IgD-negative memory B cell (primary cell): ENCODE measurements at regions not wholly inside any gene's neighbourhood (a gene's known extent, or its start where the extent isn't known, plus 50 kb on each side); places are given as distances from the start of the nearest gene placed in this dataset.
A peak's percentile ranks its signal among the peaks of the same experiment; 100 is the strongest.

Experiments used
- H3K27ac Mint-ChIP-seq, 3 donors: one replicate each; pipeline ENCODE4 v1.8.0; 2020 to 2022; ENCODE audit warnings: mild to moderate bottlenecking in 3 of 3, mixed read lengths in 3 of 3, moderate library complexity in 1 of 3
- H3K27me3 Mint-ChIP-seq: one replicate; pipeline ENCODE4 v1.8.0; 2021; ENCODE audit warnings: mixed read lengths
- H3K36me3 Mint-ChIP-seq: one replicate; pipeline ENCODE4 v1.8.0; 2020; ENCODE audit warnings: mild to moderate bottlenecking, mixed read lengths
- H3K4me1 Mint-ChIP-seq, 3 donors: one replicate each; pipeline ENCODE4 v1.8.0; 2020 to 2022; ENCODE audit warnings: mixed read lengths in 3 of 3, mild to moderate bottlenecking in 1 of 3
- H3K4me3 Mint-ChIP-seq, 4 donors: one replicate each; pipeline ENCODE4 v1.8.0; 2020 to 2022; ENCODE audit warnings: mild to moderate bottlenecking in 4 of 4, mixed read lengths in 4 of 4, moderate library complexity in 3 of 4
- H3K9me3 Mint-ChIP-seq, 3 donors: one replicate each; pipeline ENCODE4 v1.8.0; 2020 to 2021; ENCODE audit warnings: mixed read lengths in 3 of 3, mild to moderate bottlenecking in 1 of 3

- H3K36me3 Mint-ChIP-seq: no peaks in the 10 kb centered on the region
- H3K4me3 Mint-ChIP-seq: no peak overlapping the region
- H3K4me1 Mint-ChIP-seq: no peaks in the 10 kb centered on the region
- H3K27ac Mint-ChIP-seq: no peak overlapping the region
- H3K9me3 Mint-ChIP-seq: peaks cover 0 to 4% (median 0%) of the 10 kb centered on the region in 3 donors
- H3K27me3 Mint-ChIP-seq: peaks cover 6% of the 10 kb centered on the region
These were observed 74.6 kb upstream of the CD93 start for GRCh38 chr20:23160536-23161243.

GRCh38 chr20:23159947-23160318, 73.8 kb upstream of the CD93 start:
- Mint-ChIP-seq H3K4me1 (no peaks in the 10 kb centered on the region), H3K27ac (peak overlapping the region in 1 of 3 donors; percentile 3), H3K4me3 (no peak overlapping the region), H3K36me3 (no peaks in the 10 kb centered on the region), H3K27me3 (peaks cover 6% of the 10 kb centered on the region), H3K9me3 (peaks cover 0 to 2% (median 0%) of the 10 kb centered on the region in 3 donors)

GRCh38 chr20:23159256-23159946, 73.3 kb upstream of the CD93 start:
- Mint-ChIP-seq H3K4me1 (no peaks in the 10 kb centered on the region), H3K36me3 (no peaks in the 10 kb centered on the region), H3K9me3 (peaks cover 0 to 2% (median 0%) of the 10 kb centered on the region in 3 donors), H3K4me3 (no peak overlapping the region), H3K27me3 (peaks cover 6% of the 10 kb centered on the region), H3K27ac (peak overlapping the region in 1 of 3 donors; percentile 3)

- Mint-ChIP-seq H3K4me3 (no peak overlapping the region), H3K9me3 (peaks cover 0 to 2% (median 0%) of the 10 kb centered on the region in 3 donors), H3K27me3 (peaks cover 4% of the 10 kb centered on the region), H3K4me1 (no peaks in the 10 kb centered on the region), H3K27ac (no peak overlapping the region), H3K36me3 (no peaks in the 10 kb centered on the region)
These were observed 71.6 kb upstream of the CD93 start for GRCh38 chr20:23157734-23158133.

GRCh38 chr20:23156842-23157423, 70.8 kb upstream of the CD93 start:
- H3K4me1 Mint-ChIP-seq: no peaks in the 10 kb centered on the region
- no peaks in the 10 kb centered on the region for H3K36me3 Mint-ChIP-seq
- no peak overlapping the region for H3K27ac Mint-ChIP-seq
- peaks cover 0 to 2% (median 0%) of the 10 kb centered on the region in 3 donors for H3K9me3 Mint-ChIP-seq
- no peak overlapping the region for H3K4me3 Mint-ChIP-seq
- peaks cover 4% of the 10 kb centered on the region for H3K27me3 Mint-ChIP-seq

- Mint-ChIP-seq H3K4me1 (no peaks in the 10 kb centered on the region), H3K9me3 (peaks cover 0 to 2% (median 0%) of the 10 kb centered on the region in 3 donors), H3K36me3 (no peaks in the 10 kb centered on the region), H3K4me3 (no peak overlapping the region), H3K27me3 (peaks cover 2% of the 10 kb centered on the region), H3K27ac (no peak overlapping the region)
These were observed 70.2 kb upstream of the CD93 start for GRCh38 chr20:23156170-23156841.

- Mint-ChIP-seq H3K27me3 (peaks cover 2% of the 10 kb centered on the region), H3K9me3 (peaks cover 0 to 2% (median 0%) of the 10 kb centered on the region in 3 donors), H3K27ac (no peak overlapping the region), H3K36me3 (no peaks in the 10 kb centered on the region), H3K4me1 (no peaks in the 10 kb centered on the region), H3K4me3 (no peak overlapping the region)
These were observed 69.0 kb upstream of the CD93 start for GRCh38 chr20:23155141-23155590.

- Mint-ChIP-seq H3K36me3 (no peaks in the 10 kb centered on the region), H3K4me1 (no peaks in the 10 kb centered on the region), H3K4me3 (no peak overlapping the region), H3K27me3 (peaks cover 2% of the 10 kb centered on the region), H3K27ac (no peak overlapping the region), H3K9me3 (peaks cover 0 to 2% (median 0%) of the 10 kb centered on the region in 3 donors)
These were observed 67.7 kb upstream of the CD93 start for GRCh38 chr20:23153696-23154341.

- Mint-ChIP-seq H3K4me1 (no peaks in the 10 kb centered on the region), H3K9me3 (peaks cover 0 to 2% (median 0%) of the 10 kb centered on the region in 3 donors), H3K4me3 (no peak overlapping the region), H3K27ac (no peak overlapping the region), H3K36me3 (no peaks in the 10 kb centered on the region), H3K27me3 (peaks cover 2% of the 10 kb centered on the region)
These were observed 66.8 kb upstream of the CD93 start for GRCh38 chr20:23152902-23153301.

- Mint-ChIP-seq H3K27ac (no peak overlapping the region), H3K4me3 (no peak overlapping the region), H3K27me3 (peaks cover 2% of the 10 kb centered on the region), H3K4me1 (no peaks in the 10 kb centered on the region), H3K9me3 (peaks cover 0 to 2% (median 0%) of the 10 kb centered on the region in 3 donors), H3K36me3 (no peaks in the 10 kb centered on the region)
These were observed 66.3 kb upstream of the CD93 start for GRCh38 chr20:23152308-23152892.

- Mint-ChIP-seq H3K27me3 (peaks cover 2% of the 10 kb centered on the region), H3K4me1 (no peaks in the 10 kb centered on the region), H3K4me3 (no peak overlapping the region), H3K27ac (no peak overlapping the region), H3K36me3 (no peaks in the 10 kb centered on the region), H3K9me3 (peaks cover 0 to 2% (median 0%) of the 10 kb centered on the region in 3 donors)
These were observed 65.8 kb upstream of the CD93 start for GRCh38 chr20:23151885-23152284.

- no peaks in the 10 kb centered on the region for H3K4me1 Mint-ChIP-seq
- H3K27ac Mint-ChIP-seq: peak overlapping the region in 1 of 3 donors; percentile 10
- no peak overlapping the region for H3K4me3 Mint-ChIP-seq
- no peaks in the 10 kb centered on the region for H3K27me3 Mint-ChIP-seq
- H3K36me3 Mint-ChIP-seq: no peaks in the 10 kb centered on the region
- H3K9me3 Mint-ChIP-seq: no peaks in the 10 kb centered on the region
These were observed 65.0 kb upstream of the CD93 start for GRCh38 chr20:23151008-23151703.

- H3K27ac Mint-ChIP-seq: peak overlapping the region in 1 of 3 donors; percentile 10
- H3K4me3 Mint-ChIP-seq: no peak overlapping the region
- H3K36me3 Mint-ChIP-seq: no peaks in the 10 kb centered on the region
- no peaks in the 10 kb centered on the region for H3K9me3 Mint-ChIP-seq
- H3K27me3 Mint-ChIP-seq: no peaks in the 10 kb centered on the region
- no peaks in the 10 kb centered on the region for H3K4me1 Mint-ChIP-seq
These were observed 64.3 kb upstream of the CD93 start for GRCh38 chr20:23150304-23151007.
